PC-9 (cell line): ENCODE measurements at regions not wholly inside any gene's neighbourhood (a gene's known extent, or its start where the extent isn't known, plus 50 kb on each side); places are given as distances from the start of the nearest gene placed in this dataset.
"Not testable (repeated sequence)": the region's sequence is repeated elsewhere in the genome, so short reads cannot be mapped to it uniquely, and the experiment has no call there.

ENCODE experiments used
- BruUV-seq: library from RNA; stranded (reverse); fragments of 400-500 nt; replicated peaks from 2 replicates; lab custom pipeline; 2021; lab: Mats Ljungman, UMichigan
- CTCF ChIA-PET: fragments of 300-600 bp; sonication (Branson Sonifier 250); formaldehyde crosslinking; loops from one replicate; lab custom pipeline; 2022; ENCODE audit warnings: antibody characterized with exemption; lab: Charles Lee
- POLR2A ChIA-PET: fragments of 300-600 bp; sonication (Branson Sonifier 250); formaldehyde crosslinking; loops from one replicate; lab custom pipeline; 2022; ENCODE audit warnings: antibody characterized with exemption; ENCODE audit not compliant: unreplicated experiment; lab: Charles Lee
- DNase-seq, 2 experiments: peaks; one replicate each; pipeline versions ENCODE4 v3.0.0 to v3.0.0-alpha.2; 2015 to 2022; ENCODE audit warnings: mixed read lengths in 1 of 2
- H2AFZ ChIP-seq: fragments of 200-600 bp; sonication (generic); 2 replicates; pipeline ENCODE4 v1.8.1; 2017; ENCODE audit warnings: antibody characterized with exemption
- H3F3A ChIP-seq: fragments of 200-600 bp; sonication (generic); 2 replicates; pipeline ENCODE4 v1.8.1; 2017; ENCODE audit warnings: antibody characterized with exemption, mild to moderate bottlenecking, low read depth; ENCODE audit not compliant: insufficient read depth
- H3K27ac ChIP-seq: fragments of 200-600 bp; sonication (generic); 2 replicates; pipeline ENCODE4 v1.6.1; 2016; ENCODE audit warnings: mixed run types
- H3K27me3 ChIP-seq: fragments of 200-600 bp; sonication (generic); 2 replicates; pipeline ENCODE4 v1.6.1; 2016; ENCODE audit warnings: low read depth, mixed run types; ENCODE audit not compliant: insufficient read depth
- H3K36me3 ChIP-seq: fragments of 200-600 bp; sonication (generic); 2 replicates; pipeline ENCODE4 v1.6.1; 2016; ENCODE audit warnings: low read depth, mixed run types
- H3K4me1 ChIP-seq: fragments of 200-600 bp; sonication (generic); replicated peaks from 2 replicates; pipeline ENCODE4 v1.6.1; 2016; ENCODE audit warnings: mixed run types; ENCODE audit not compliant: insufficient read depth
- H3K4me2 ChIP-seq: fragments of 200-600 bp; sonication (generic); 2 replicates; pipeline ENCODE4 v1.6.1; 2017; ENCODE audit warnings: mixed run types
- H3K4me3 ChIP-seq: fragments of 200-600 bp; sonication (generic); 2 replicates; pipeline ENCODE4 v1.6.1; 2016; ENCODE audit warnings: mixed run types
- H3K79me2 ChIP-seq: fragments of 200-600 bp; sonication (generic); 2 replicates; pipeline ENCODE4 v1.6.1; 2017; ENCODE audit warnings: low read depth, mixed run types
- H3K9me2 ChIP-seq: fragments of 200-600 bp; sonication (generic); 2 replicates; pipeline ENCODE4 v1.8.1; 2017; ENCODE audit warnings: mild to moderate bottlenecking; ENCODE audit not compliant: insufficient read depth
- H3K9me3 ChIP-seq: fragments of 200-600 bp; sonication (generic); 2 replicates; pipeline ENCODE4 v1.8.1; 2016; ENCODE audit warnings: low read depth; ENCODE audit not compliant: insufficient read depth
- H4K20me1 ChIP-seq: fragments of 200-600 bp; sonication (generic); 2 replicates; pipeline ENCODE4 v1.8.1; 2017; ENCODE audit not compliant: insufficient read depth
- CTCF ChIP-seq: fragments of 200-600 bp; sonication (generic); conservative IDR thresholded peaks from 2 replicates; pipeline ENCODE4 v1.6.1; 2017; ENCODE audit warnings: mixed run types, antibody characterized with exemption, mild to moderate bottlenecking, moderate library complexity
- EZH2 ChIP-seq: fragments of 200-600 bp; sonication (generic); IDR thresholded peaks from 2 replicates; pipeline ENCODE4 v1.8.0; 2017; ENCODE audit warnings: antibody characterized with exemption, low read depth
- intact Hi-C: fragments of 100-400 bp; cut with micrococcal nuclease; formaldehyde crosslinking; loops from one replicate; pipeline ENCODE4 v1.10.0; 2022; ENCODE audit not compliant: unreplicated experiment

- Histone ChIP-seq H3F3A (peaks cover 9% of the 10 kb centered on the region; the same call in 1 of the 2 replicates), H3K9me3 (no peaks in the 10 kb centered on the region), H3K27ac (no peak overlapping the region), H3K36me3 (no peaks in the 10 kb centered on the region), H3K4me3 (no peak overlapping the region), H3K27me3 (peaks cover 15% of the 10 kb centered on the region), H3K79me2 (no peaks in the 10 kb centered on the region), H2AFZ (no peak overlapping the region), H3K4me2 (no peak overlapping the region), H4K20me1 (no peaks in the 10 kb centered on the region), H3K4me1 (no peaks in the 10 kb centered on the region), H3K9me2 (no peaks in the 10 kb centered on the region)
- ChIA-PET POLR2A (no interaction called here), CTCF (no interaction called here)
- DNase-seq: no peak
- no TSS peak for BruUV-seq
- intact Hi-C loops: no loop called here
- TF ChIP-seq EZH2 (no peak), CTCF (no peak)
Observed at GRCh38 chr4:3598695-3599227, 66.5 kb upstream of the LRPAP1 start.

GRCh38 chr4:3597896-3598505, 65.8 kb upstream of the LRPAP1 start:
- CTCF ChIA-PET, H3K27ac ChIP-seq, BruUV-seq, POLR2A ChIA-PET, DNase-seq, H3K79me2 ChIP-seq, H2AFZ ChIP-seq, H3F3A ChIP-seq, H3K9me3 ChIP-seq, H3K36me3 ChIP-seq, H3K4me1 ChIP-seq, H3K4me3 ChIP-seq, H3K9me2 ChIP-seq, H3K4me2 ChIP-seq, intact Hi-C loops, H4K20me1 ChIP-seq: not testable (repeated sequence)
- peaks cover 20% of the 10 kb centered on the region for H3K27me3 ChIP-seq

- H4K20me1 ChIP-seq, H3K9me3 ChIP-seq, BruUV-seq, CTCF ChIA-PET, H3K4me1 ChIP-seq, DNase-seq, POLR2A ChIA-PET, H3K9me2 ChIP-seq, intact Hi-C loops, H3K79me2 ChIP-seq, H3K36me3 ChIP-seq, H3K4me3 ChIP-seq, H3K27ac ChIP-seq, H2AFZ ChIP-seq, H3F3A ChIP-seq, H3K4me2 ChIP-seq: not testable (repeated sequence)
- peaks cover 17% of the 10 kb centered on the region for H3K27me3 ChIP-seq
Observed at GRCh38 chr4:3596957-3597733, 64.9 kb upstream of the LRPAP1 start.

GRCh38 chr4:3595627-3596291, 63.5 kb upstream of the LRPAP1 start:
- intact Hi-C loops, BruUV-seq, H3K79me2 ChIP-seq, CTCF ChIA-PET, H3K4me1 ChIP-seq, H3K4me3 ChIP-seq, H3K4me2 ChIP-seq, POLR2A ChIA-PET, H3K9me3 ChIP-seq, H4K20me1 ChIP-seq, H3K36me3 ChIP-seq, H3K9me2 ChIP-seq, H2AFZ ChIP-seq, DNase-seq, H3K27ac ChIP-seq, H3F3A ChIP-seq: not testable (repeated sequence)
- H3K27me3 ChIP-seq: peaks cover 12% of the 10 kb centered on the region

GRCh38 chr4:3594751-3595150, 62.5 kb upstream of the LRPAP1 start:
- H3K9me2 ChIP-seq, H3K9me3 ChIP-seq, BruUV-seq, H3F3A ChIP-seq, H3K79me2 ChIP-seq, H3K4me1 ChIP-seq, H2AFZ ChIP-seq, H4K20me1 ChIP-seq, H3K4me3 ChIP-seq, H3K4me2 ChIP-seq, intact Hi-C loops, H3K36me3 ChIP-seq, CTCF ChIA-PET, POLR2A ChIA-PET, H3K27ac ChIP-seq, DNase-seq: not testable (repeated sequence)
- H3K27me3 ChIP-seq: peaks cover 12% of the 10 kb centered on the region
